Hepatocyte (in vitro differentiated cells): ENCODE measurements at regions not wholly inside any gene's neighbourhood (a gene's known extent, or its start where the extent isn't known, plus 50 kb on each side); places are given as distances from the start of the nearest gene placed in this dataset.

Experiments
- DNase-seq: peaks from one replicate; pipeline ENCODE4 v3.0.0-alpha.2; 2016; ENCODE audit warnings: low spot score
- H2AFZ ChIP-seq: fragments of 200-600 bp; sonication (generic); 2 replicates; pipeline ENCODE4 v1.6.0; 2016; ENCODE audit warnings: antibody characterized with exemption, mild to moderate bottlenecking
- H3K27ac ChIP-seq: fragments of 200-600 bp; sonication (generic); 2 replicates; pipeline ENCODE4 v1.5.1; 2016; ENCODE audit warnings: mild to moderate bottlenecking
- H3K27me3 ChIP-seq: fragments of 200-600 bp; sonication (generic); 2 replicates; pipeline ENCODE4 v1.6.1; 2016
- H3K36me3 ChIP-seq: fragments of 200-600 bp; sonication (generic); replicated peaks from 2 replicates; pipeline ENCODE4 v1.5.1; 2016; ENCODE audit warnings: low read depth; ENCODE audit not compliant: insufficient read depth
- H3K4me1 ChIP-seq: fragments of 200-600 bp; sonication (generic); 2 replicates; pipeline ENCODE4 v1.5.1; 2016; ENCODE audit warnings: mild to moderate bottlenecking, moderate library complexity; ENCODE audit not compliant: insufficient read depth
- H3K4me2 ChIP-seq: fragments of 200-600 bp; sonication (generic); 2 replicates; pipeline ENCODE4 v1.6.0; 2016
- H3K4me3 ChIP-seq: fragments of 200-600 bp; sonication (generic); 2 replicates; pipeline ENCODE4 v1.5.1; 2016; ENCODE audit warnings: mild to moderate bottlenecking
- H3K79me2 ChIP-seq: fragments of 200-600 bp; sonication (generic); 2 replicates; pipeline ENCODE4 v1.6.0; 2017; ENCODE audit warnings: mild to moderate bottlenecking
- H3K9me2 ChIP-seq: fragments of 200-600 bp; sonication (generic); replicated peaks from 2 replicates; pipeline ENCODE4 v1.6.0; 2017; ENCODE audit warnings: mild to moderate bottlenecking; ENCODE audit not compliant: insufficient read depth
- H3K9me3 ChIP-seq: fragments of 200-600 bp; sonication (generic); 2 replicates; pipeline ENCODE4 v1.5.1; 2016; ENCODE audit warnings: low read depth, mild to moderate bottlenecking
- H4K20me1 ChIP-seq: fragments of 200-600 bp; sonication (generic); 2 replicates; pipeline ENCODE4 v1.6.0; 2016; ENCODE audit warnings: mild to moderate bottlenecking; ENCODE audit not compliant: insufficient read depth, poor library complexity, severe bottlenecking
- EZH2 ChIP-seq: fragments of 200-600 bp; sonication (generic); IDR thresholded peaks from 2 replicates; pipeline ENCODE4 v1.6.1; 2016; ENCODE audit warnings: antibody characterized with exemption, mild to moderate bottlenecking, borderline replicate concordance
- EZH2phosphoT487 ChIP-seq: fragments of 200-600 bp; sonication (generic); IDR thresholded peaks from one replicate; pipeline ENCODE4 v1.6.1; 2018; ENCODE audit warnings: antibody characterized with exemption, mild to moderate bottlenecking, low read depth, moderate library complexity; ENCODE audit not compliant: unreplicated experiment, severe bottlenecking
- WGBS: methylation state at CpG from one replicate; pipeline ENCODE4 v1.1.6; 2016; ENCODE audit warnings: low lambda C conversion rate; ENCODE audit errors: missing lambda C conversion rate; 5-methylcytosine and 5-hydroxymethylcytosine counted together
- TF ChIP-seq, protein P1 (sequence below): fragments of 200-600 bp; sonication (generic); IDR thresholded peaks from 2 replicates; pipeline ENCODE4 v1.5.1; 2016; ENCODE audit warnings: antibody characterized with exemption, mild to moderate bottlenecking; ENCODE audit not compliant: poor library complexity

- H3K36me3 ChIP-seq = no peaks in the 10 kb centered on the region
- no peaks in the 10 kb centered on the region for H3K79me2 ChIP-seq
- H3K27me3 ChIP-seq = no peaks in the 10 kb centered on the region
- TF ChIP-seq, protein P1, sequence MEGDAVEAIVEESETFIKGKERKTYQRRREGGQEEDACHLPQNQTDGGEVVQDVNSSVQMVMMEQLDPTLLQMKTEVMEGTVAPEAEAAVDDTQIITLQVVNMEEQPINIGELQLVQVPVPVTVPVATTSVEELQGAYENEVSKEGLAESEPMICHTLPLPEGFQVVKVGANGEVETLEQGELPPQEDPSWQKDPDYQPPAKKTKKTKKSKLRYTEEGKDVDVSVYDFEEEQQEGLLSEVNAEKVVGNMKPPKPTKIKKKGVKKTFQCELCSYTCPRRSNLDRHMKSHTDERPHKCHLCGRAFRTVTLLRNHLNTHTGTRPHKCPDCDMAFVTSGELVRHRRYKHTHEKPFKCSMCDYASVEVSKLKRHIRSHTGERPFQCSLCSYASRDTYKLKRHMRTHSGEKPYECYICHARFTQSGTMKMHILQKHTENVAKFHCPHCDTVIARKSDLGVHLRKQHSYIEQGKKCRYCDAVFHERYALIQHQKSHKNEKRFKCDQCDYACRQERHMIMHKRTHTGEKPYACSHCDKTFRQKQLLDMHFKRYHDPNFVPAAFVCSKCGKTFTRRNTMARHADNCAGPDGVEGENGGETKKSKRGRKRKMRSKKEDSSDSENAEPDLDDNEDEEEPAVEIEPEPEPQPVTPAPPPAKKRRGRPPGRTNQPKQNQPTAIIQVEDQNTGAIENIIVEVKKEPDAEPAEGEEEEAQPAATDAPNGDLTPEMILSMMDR = no peak
- TF ChIP-seq EZH2 (no peak), EZH2phosphoT487 (no peak)
- H2AFZ ChIP-seq = no peak overlapping the region
- no peaks in the 10 kb centered on the region for H3K4me1 ChIP-seq
- no peak for DNase-seq
- H4K20me1 ChIP-seq = no peaks in the 10 kb centered on the region
- no peaks in the 10 kb centered on the region for H3K9me2 ChIP-seq
- no peaks in the 10 kb centered on the region for H3K9me3 ChIP-seq
- no peak overlapping the region for H3K4me3 ChIP-seq
- 77% methylated on average over 7 of the region's 7 CpGs for WGBS
- H3K4me2 ChIP-seq = no peak overlapping the region
- H3K27ac ChIP-seq = no peak overlapping the region
These were observed 201.3 kb upstream of the DTNBP1 start for GRCh38 chr6:15864038-15864707.

DNA sequence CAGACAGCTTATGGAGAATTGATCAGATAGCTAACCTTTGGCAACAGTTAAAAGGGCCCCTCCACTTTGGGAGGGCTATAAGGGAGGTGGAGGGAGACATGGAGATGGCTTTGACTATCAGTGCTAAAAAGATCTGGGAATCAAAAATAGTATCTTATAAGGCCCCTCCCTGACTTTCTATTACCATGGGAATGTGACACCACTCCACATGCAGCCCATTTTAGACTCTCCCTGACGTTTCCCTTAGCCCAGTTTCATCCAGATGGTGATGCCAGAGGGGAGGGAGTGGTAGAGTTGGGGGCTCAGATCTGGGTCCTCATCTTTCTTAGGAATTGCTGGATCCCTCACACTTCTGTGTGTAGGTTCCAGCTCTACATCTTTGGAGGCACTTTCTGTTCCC, 200.0 kb upstream of the DTNBP1 start:
- Histone ChIP-seq H3K4me3 (no peak overlapping the region), H3K4me1 (no peaks in the 10 kb centered on the region), H4K20me1 (no peaks in the 10 kb centered on the region), H3K27me3 (no peaks in the 10 kb centered on the region), H3K27ac (no peak overlapping the region), H3K9me3 (no peaks in the 10 kb centered on the region), H2AFZ (no peak overlapping the region), H3K4me2 (no peak overlapping the region), H3K9me2 (no peaks in the 10 kb centered on the region), H3K36me3 (no peaks in the 10 kb centered on the region), H3K79me2 (no peaks in the 10 kb centered on the region)
- no peak for TF ChIP-seq EZH2phosphoT487
- no peak for TF ChIP-seq EZH2
- TF ChIP-seq, protein P1 = no peak
- DNase-seq = no peak
- WGBS = 72% methylated on average over 1 of the region's 1 CpG

- Histone ChIP-seq H3K36me3 (no peaks in the 10 kb centered on the region), H3K4me3 (no peak overlapping the region), H3K9me2 (no peaks in the 10 kb centered on the region), H4K20me1 (no peaks in the 10 kb centered on the region), H3K27ac (no peak overlapping the region), H3K4me1 (no peaks in the 10 kb centered on the region), H2AFZ (no peak overlapping the region), H3K9me3 (no peaks in the 10 kb centered on the region), H3K27me3 (no peaks in the 10 kb centered on the region), H3K79me2 (no peaks in the 10 kb centered on the region), H3K4me2 (no peak overlapping the region)
- TF ChIP-seq EZH2 (no peak), EZH2phosphoT487 (no peak)
- TF ChIP-seq, protein P1 = no peak
- 99% methylated on average over 3 of the region's 3 CpGs for WGBS
- DNase-seq = no peak
These were observed 198.7 kb upstream of the DTNBP1 start for GRCh38 chr6:15861486-15861885.
